ENCODE measurements at regions not wholly inside any gene's neighbourhood (a gene's known extent, or its start where the extent isn't known, plus 50 kb on each side); places are given as distances from the start of the nearest gene placed in this dataset.
A peak's percentile ranks its signal among the peaks of the same experiment; 100 is the strongest.
"Not testable (repeated sequence)": the region's sequence is repeated elsewhere in the genome, so short reads cannot be mapped to it uniquely, and the experiment has no call there.

- no peaks in the 10 kb centered on the region for H3K36me3 Mint-ChIP-seq (ENCODE audit: unreplicated experiment)
- no peaks in the 10 kb centered on the region for H3K27me3 Mint-ChIP-seq (ENCODE audit: unreplicated experiment)
- no peaks in the 10 kb centered on the region for H3K4me1 Mint-ChIP-seq (ENCODE audit: unreplicated experiment)
- no peak for TF ChIP-seq CTCF (IDR thresholded peaks at IDR 0.05)
- no peak for DNase-seq (ENCODE audit: extremely low spot score, unreplicated experiment)
- H3K9me3 Mint-ChIP-seq (ENCODE audit: unreplicated experiment): peaks cover 5% of the 10 kb centered on the region
- H3K4me3 Mint-ChIP-seq (ENCODE audit: unreplicated experiment): no peak overlapping the region
- no peak overlapping the region for H3K27ac Mint-ChIP-seq (ENCODE audit: unreplicated experiment)
These were observed 58.2 kb upstream of the DUSP21 start for GRCh38 chrX:44785652-44786051.

- Mint-ChIP-seq H3K4me1 (ENCODE audit: unreplicated experiment) (no peaks in the 10 kb centered on the region), H3K9me3 (ENCODE audit: unreplicated experiment) (peaks cover 5% of the 10 kb centered on the region), H3K36me3 (ENCODE audit: unreplicated experiment) (no peaks in the 10 kb centered on the region), H3K27me3 (ENCODE audit: unreplicated experiment) (no peaks in the 10 kb centered on the region), H3K27ac (ENCODE audit: unreplicated experiment) (no peak overlapping the region), H3K4me3 (ENCODE audit: unreplicated experiment) (no peak overlapping the region)
- no peak for TF ChIP-seq CTCF (IDR thresholded peaks at IDR 0.05)
- no peak for DNase-seq (ENCODE audit: extremely low spot score, unreplicated experiment)
These were observed 59.6 kb upstream of the DUSP21 start for GRCh38 chrX:44784241-44784640.

GRCh38 chrX:44778254-44778653, 65.6 kb upstream of the DUSP21 start:
- Mint-ChIP-seq H3K27ac (ENCODE audit: unreplicated experiment) (no peak overlapping the region), H3K27me3 (ENCODE audit: unreplicated experiment) (no peaks in the 10 kb centered on the region), H3K9me3 (ENCODE audit: unreplicated experiment) (peaks cover 6% of the 10 kb centered on the region), H3K4me3 (ENCODE audit: unreplicated experiment) (no peak overlapping the region), H3K36me3 (ENCODE audit: unreplicated experiment) (no peaks in the 10 kb centered on the region), H3K4me1 (ENCODE audit: unreplicated experiment) (no peaks in the 10 kb centered on the region)
- TF ChIP-seq CTCF (IDR thresholded peaks at IDR 0.05): no peak
- DNase-seq (ENCODE audit: extremely low spot score, unreplicated experiment): peak; percentile 19

GRCh38 chrX:44775726-44776125, 68.1 kb upstream of the DUSP21 start:
- TF ChIP-seq CTCF (IDR thresholded peaks at IDR 0.05): no peak
- Mint-ChIP-seq H3K27me3 (ENCODE audit: unreplicated experiment) (no peaks in the 10 kb centered on the region), H3K4me3 (ENCODE audit: unreplicated experiment) (no peak overlapping the region), H3K36me3 (ENCODE audit: unreplicated experiment) (no peaks in the 10 kb centered on the region), H3K4me1 (ENCODE audit: unreplicated experiment) (no peaks in the 10 kb centered on the region), H3K9me3 (ENCODE audit: unreplicated experiment) (peaks cover 6% of the 10 kb centered on the region), H3K27ac (ENCODE audit: unreplicated experiment) (no peak overlapping the region)
- peak; percentile 40 for DNase-seq (ENCODE audit: extremely low spot score, unreplicated experiment)

- H3K27ac Mint-ChIP-seq (ENCODE audit: unreplicated experiment); H3K27me3 Mint-ChIP-seq (ENCODE audit: unreplicated experiment); H3K36me3 Mint-ChIP-seq (ENCODE audit: unreplicated experiment); H3K4me1 Mint-ChIP-seq (ENCODE audit: unreplicated experiment); H3K9me3 Mint-ChIP-seq (ENCODE audit: unreplicated experiment); H3K4me3 Mint-ChIP-seq (ENCODE audit: unreplicated experiment): not testable (repeated sequence)
- peak; percentile 56 for DNase-seq (ENCODE audit: extremely low spot score, unreplicated experiment)
These were observed 69.8 kb upstream of the DUSP21 start for GRCh38 chrX:44774066-44774465.

- Mint-ChIP-seq H3K9me3 (ENCODE audit: unreplicated experiment) (peaks cover 16% of the 10 kb centered on the region), H3K27me3 (ENCODE audit: unreplicated experiment) (no peaks in the 10 kb centered on the region), H3K36me3 (ENCODE audit: unreplicated experiment) (no peaks in the 10 kb centered on the region), H3K4me1 (ENCODE audit: unreplicated experiment) (no peaks in the 10 kb centered on the region), H3K4me3 (ENCODE audit: unreplicated experiment) (no peak overlapping the region), H3K27ac (ENCODE audit: unreplicated experiment) (no peak overlapping the region)
- no peak for DNase-seq (ENCODE audit: extremely low spot score, unreplicated experiment)
- TF ChIP-seq CTCF (IDR thresholded peaks at IDR 0.05): no peak
These were observed 73.7 kb upstream of the DUSP21 start for GRCh38 chrX:44770121-44770520.

All from osteocyte (in vitro differentiated cells).